GM18499 (cell line): ENCODE measurements at regions not wholly inside any gene's neighbourhood (a gene's known extent, or its start where the extent isn't known, plus 50 kb on each side); places are given as distances from the start of the nearest gene placed in this dataset.

Experiments used
- ATAC-seq: cut with Tn5 transposase; IDR thresholded peaks from one replicate; pipeline ENCODE4 v1.9.1; 2021; ENCODE audit warnings: moderate number of reproducible peaks; ENCODE audit not compliant: insufficient read depth, unreplicated experiment

- no peak for ATAC-seq
These were observed 264.7 kb upstream of the ID2 start for GRCh38 chr2:8416849-8417832.

- no peak for ATAC-seq
These were observed 263.1 kb upstream of the ID2 start for GRCh38 chr2:8418721-8419120.

GRCh38 chr2:8421658-8422449, 260.0 kb upstream of the ID2 start:
- no peak for ATAC-seq

- no peak for ATAC-seq
These were observed 259.4 kb upstream of the ID2 start for GRCh38 chr2:8422450-8422800.

- no peak for ATAC-seq
These were observed 256.6 kb upstream of the ID2 start for GRCh38 chr2:8424997-8425900.

- ATAC-seq = no peak
These were observed 255.3 kb upstream of the ID2 start for GRCh38 chr2:8426550-8426949.

- no peak for ATAC-seq
These were observed 254.6 kb upstream of the ID2 start for GRCh38 chr2:8427211-8427610.

- no peak for ATAC-seq
These were observed 251.2 kb upstream of the ID2 start for GRCh38 chr2:8430628-8431027.

GRCh38 chr2:8431446-8432125, 250.3 kb upstream of the ID2 start:
- no peak for ATAC-seq

GRCh38 chr2:8432706-8433336, 249.0 kb upstream of the ID2 start:
- no peak for ATAC-seq

- ATAC-seq = no peak
These were observed 248.5 kb upstream of the ID2 start for GRCh38 chr2:8433390-8433789.

- no peak for ATAC-seq
These were observed 246.2 kb upstream of the ID2 start for GRCh38 chr2:8435608-8436007.

- ATAC-seq = no peak
These were observed 245.3 kb upstream of the ID2 start for GRCh38 chr2:8436585-8436984.

- no peak for ATAC-seq
These were observed 244.5 kb upstream of the ID2 start for GRCh38 chr2:8437228-8437948.

GRCh38 chr2:8437949-8438400, 243.9 kb upstream of the ID2 start:
- no peak for ATAC-seq

GRCh38 chr2:8438476-8438875, 243.4 kb upstream of the ID2 start:
- no peak for ATAC-seq

- ATAC-seq = no peak
These were observed 242.9 kb upstream of the ID2 start for GRCh38 chr2:8438996-8439395.

GRCh38 chr2:8440029-8440778, 241.7 kb upstream of the ID2 start:
- no peak for ATAC-seq
